Stomach (tissue), 8 donors: ENCODE measurements at regions not wholly inside any gene's neighbourhood (a gene's known extent, or its start where the extent isn't known, plus 50 kb on each side); places are given as distances from the start of the nearest gene placed in this dataset.

Experiments used
- DNase-seq, 2 donors: peaks; one replicate each; pipeline versions ENCODE4 v3.0.0 to v3.0.0-alpha.2; 2013 to 2019
- H3K27ac ChIP-seq, 5 donors: fragments of 200-600 bp in 4 of 5; sonication (generic) in 4 of 5; one replicate each; pipeline ENCODE4 v1.5.1; 2013 to 2019; ENCODE audit warnings: mild to moderate bottlenecking in 1 of 5, moderate library complexity in 1 of 5
- H3K27me3 ChIP-seq, 3 donors: fragments of 200-600 bp; sonication (generic); one replicate each; pipeline ENCODE4 v1.5.1; 2017 to 2019; ENCODE audit warnings: mixed run types in 1 of 3
- H3K36me3 ChIP-seq, 4 donors: fragments of 200-600 bp; sonication (generic); 1 replicate in 3 of 4; 2 replicates in 1 of 4; pipeline ENCODE4 v1.5.1; 2016 to 2019
- H3K4me1 ChIP-seq, 4 donors: fragments of 200-600 bp; sonication (generic); one replicate each; pipeline ENCODE4 v1.5.1; 2016 to 2019
- H3K4me3 ChIP-seq, 4 donors: fragments of 200-600 bp; sonication (generic) in 3 of 4; one replicate each; pipeline ENCODE4 v1.5.1; 2016 to 2019; ENCODE audit warnings: mild to moderate bottlenecking in 1 of 4
- H3K9me3 ChIP-seq, 4 donors: fragments of 200-600 bp; sonication (generic); one replicate each; pipeline ENCODE4 v1.5.1; 2016 to 2019
- CTCF ChIP-seq, 7 experiments: fragments of 450-650 bp in 4 of 7; fragments of 200-600 bp in 3 of 7; sonication (generic) in 3 of 7; IDR thresholded peaks; one replicate each; pipeline ENCODE4 v1.5.1; 2016 to 2019; ENCODE audit warnings: antibody characterized with exemption in 7 of 7, control low read depth in 2 of 7, mild to moderate bottlenecking in 1 of 7
- EP300 ChIP-seq: sonication (generic); formaldehyde crosslinking; IDR thresholded peaks from one replicate; pipeline ENCODE4 v1.6.1; 2017; ENCODE audit warnings: antibody characterized with exemption
- POLR2A ChIP-seq, 4 donors: fragments of 450-650 bp; IDR thresholded peaks; one replicate each; pipeline ENCODE4 v1.6.1; 2016; ENCODE audit warnings: antibody characterized with exemption in 4 of 4, control low read depth in 2 of 4, mild to moderate bottlenecking in 1 of 4, moderate library complexity in 1 of 4
- POLR2AphosphoS5 ChIP-seq, 3 donors: sonication (generic); formaldehyde crosslinking; IDR thresholded peaks; one replicate each; pipeline ENCODE4 v1.6.1; 2016; ENCODE audit warnings: antibody characterized with exemption in 3 of 3
- WGBS, 5 donors: extraction: QIAGEN DNeasy Blood & Tissue Kit in 3 of 5; methylation state at CpG; one replicate each; pipeline versions ENCODE4 v1.1.5 to v1.1.7; 2013 to 2018; 5-methylcytosine and 5-hydroxymethylcytosine counted together
- intact Hi-C: fragments of 100-400 bp; cut with DNase I; formaldehyde crosslinking; loops from one replicate; pipeline ENCODE4 v1.15.1; 2023; ENCODE audit warnings: low total_unique reads
- donor health status: healthy with polysubstance abuse.
- donor health status: Bipolar disorder and iron deficiency.
- donor health status: healthy.

DNA sequence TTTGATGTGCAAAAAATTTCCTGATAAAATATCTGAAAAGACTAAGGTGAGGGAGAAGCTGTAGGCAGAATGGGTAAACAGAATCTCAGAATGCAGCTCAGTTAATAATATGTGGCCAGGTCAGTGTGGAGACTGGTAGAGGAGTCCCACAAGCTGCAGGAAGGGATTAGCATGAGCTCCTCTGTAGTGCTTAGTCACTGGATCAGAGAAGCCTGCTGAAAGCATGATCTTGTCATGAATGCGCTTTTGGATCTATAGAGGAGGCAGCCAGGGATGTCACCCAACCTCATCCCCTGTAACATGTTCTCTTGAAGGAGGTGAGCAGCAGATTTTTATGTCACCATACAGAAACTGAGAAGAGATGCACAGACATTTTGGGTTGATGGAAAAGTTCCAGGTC is 1035.3 kb upstream of the GBE1 start:
- no peak overlapping the region for H3K4me3 ChIP-seq
- H3K4me1 ChIP-seq: no peaks in the 10 kb centered on the region
- no peaks in the 10 kb centered on the region for H3K27me3 ChIP-seq
- no peak overlapping the region for H3K27ac ChIP-seq
- intact Hi-C loops: no loop called here
- no peaks in the 10 kb centered on the region for H3K9me3 ChIP-seq
- no peak for TF ChIP-seq POLR2AphosphoS5 (IDR thresholded peaks at IDR 0.05)
- TF ChIP-seq POLR2A (IDR thresholded peaks at IDR 0.05): no peak
- TF ChIP-seq CTCF (IDR thresholded peaks at IDR 0.05): no peak
- no peak for TF ChIP-seq EP300
- no peaks in the 10 kb centered on the region for H3K36me3 ChIP-seq
- 89 to 96% (median 92%) methylated on average over 1 of the region's 1 CpG for WGBS, 5 donors
- no peak for DNase-seq

DNA sequence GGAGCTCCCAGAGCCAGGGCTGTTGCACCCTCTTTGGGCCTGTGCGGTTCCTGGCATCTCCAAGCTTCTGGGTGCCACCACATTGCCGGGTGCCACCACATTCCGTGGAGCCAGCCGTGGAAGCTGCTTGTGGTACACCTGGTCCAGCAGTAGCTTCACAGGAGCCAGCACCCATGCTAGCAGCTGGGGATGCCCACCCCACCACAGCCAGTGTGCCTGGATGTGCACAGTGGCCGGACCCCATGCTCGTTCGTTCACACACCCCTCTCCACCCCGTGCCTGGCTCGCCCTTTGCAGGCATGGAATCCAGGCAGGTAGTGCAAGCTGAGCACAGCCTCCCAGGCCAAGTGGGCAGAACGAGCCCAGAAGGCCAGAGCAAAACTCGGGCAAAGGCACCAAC is 1029.8 kb upstream of the GBE1 start:
- Histone ChIP-seq H3K9me3 (peaks cover 0 to 8% (median 3%) of the 10 kb centered on the region in 4 donors), H3K4me3 (no peak overlapping the region), H3K27me3 (no peaks in the 10 kb centered on the region), H3K27ac (no peak overlapping the region), H3K36me3 (no peaks in the 10 kb centered on the region), H3K4me1 (no peaks in the 10 kb centered on the region)
- no peak for DNase-seq
- intact Hi-C loops: no loop called here
- TF ChIP-seq CTCF (IDR thresholded peaks at IDR 0.05) (no peak), EP300 (no peak), POLR2A (IDR thresholded peaks at IDR 0.05) (no peak), POLR2AphosphoS5 (IDR thresholded peaks at IDR 0.05) (no peak)
- 79 to 94% (median 91%) methylated on average over 10 to 11 of the region's 11 CpGs for WGBS, 5 donors

DNA sequence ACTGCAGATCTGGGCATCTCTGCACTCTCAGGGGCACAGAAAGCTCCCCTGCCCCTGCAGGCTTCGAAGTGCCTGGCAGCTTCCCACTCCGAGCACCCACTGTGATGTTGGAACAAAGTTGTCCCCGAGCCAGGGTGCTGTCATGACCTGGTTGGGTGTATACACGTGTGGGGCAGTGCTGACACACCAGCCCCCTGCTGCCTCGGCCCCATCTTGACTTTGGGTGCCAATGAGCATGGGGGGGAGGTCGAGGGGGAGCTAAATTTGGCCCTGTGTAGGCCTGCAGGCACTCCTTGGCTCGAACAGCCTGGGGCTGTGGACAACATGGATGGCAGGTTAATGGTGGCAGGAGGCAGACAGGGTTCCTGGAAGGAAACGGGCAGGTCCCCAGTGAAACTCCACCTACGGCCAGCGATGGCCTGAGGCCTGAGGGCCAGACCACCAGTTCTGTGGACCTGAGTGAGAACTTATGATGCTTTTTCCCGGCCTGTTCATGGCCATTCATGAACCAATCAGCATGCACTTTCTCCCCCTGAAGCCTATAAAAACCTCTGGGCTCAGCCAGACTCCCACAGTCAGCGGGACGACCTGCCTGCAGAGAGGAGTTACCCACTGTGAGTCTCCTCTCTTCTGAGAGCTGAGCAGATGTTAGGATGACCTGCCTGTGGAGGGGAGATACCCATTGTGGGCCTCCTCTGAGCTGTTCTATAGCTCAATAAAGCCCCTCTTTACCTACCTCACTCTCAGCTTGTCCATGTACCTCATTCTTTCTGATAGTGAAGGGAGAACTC is 1029.1 kb upstream of the GBE1 start:
- TF ChIP-seq POLR2AphosphoS5 (IDR thresholded peaks at IDR 0.05) (no peak), POLR2A (IDR thresholded peaks at IDR 0.05) (no peak), CTCF (IDR thresholded peaks at IDR 0.05) (no peak), EP300 (no peak)
- no peak for DNase-seq
- intact Hi-C loops: no loop called here
- H3K4me1 ChIP-seq: no peaks in the 10 kb centered on the region
- peaks cover 0 to 8% (median 3%) of the 10 kb centered on the region in 4 donors for H3K9me3 ChIP-seq
- no peak overlapping the region for H3K27ac ChIP-seq
- WGBS, 5 donors: 72 to 83% (median 78%) methylated on average over 10 to 13 of the region's 13 CpGs
- H3K27me3 ChIP-seq: no peaks in the 10 kb centered on the region
- no peak overlapping the region for H3K4me3 ChIP-seq
- H3K36me3 ChIP-seq: no peaks in the 10 kb centered on the region

- 72 to 84% (median 80%) methylated on average over 3 of the region's 3 CpGs for WGBS, 5 donors
- no peaks in the 10 kb centered on the region for H3K27me3 ChIP-seq
- H3K4me3 ChIP-seq: no peak overlapping the region
- no peaks in the 10 kb centered on the region for H3K36me3 ChIP-seq
- no peak for TF ChIP-seq EP300
- no peak for TF ChIP-seq POLR2A (IDR thresholded peaks at IDR 0.05)
- TF ChIP-seq POLR2AphosphoS5 (IDR thresholded peaks at IDR 0.05): no peak
- no peak overlapping the region for H3K27ac ChIP-seq
- intact Hi-C loops: no loop called here
- no peaks in the 10 kb centered on the region for H3K9me3 ChIP-seq
- DNase-seq: no peak
- H3K4me1 ChIP-seq: no peaks in the 10 kb centered on the region
Observed at GRCh38 chr3:82783194-82783593, 1021.7 kb upstream of the GBE1 start.

DNA sequence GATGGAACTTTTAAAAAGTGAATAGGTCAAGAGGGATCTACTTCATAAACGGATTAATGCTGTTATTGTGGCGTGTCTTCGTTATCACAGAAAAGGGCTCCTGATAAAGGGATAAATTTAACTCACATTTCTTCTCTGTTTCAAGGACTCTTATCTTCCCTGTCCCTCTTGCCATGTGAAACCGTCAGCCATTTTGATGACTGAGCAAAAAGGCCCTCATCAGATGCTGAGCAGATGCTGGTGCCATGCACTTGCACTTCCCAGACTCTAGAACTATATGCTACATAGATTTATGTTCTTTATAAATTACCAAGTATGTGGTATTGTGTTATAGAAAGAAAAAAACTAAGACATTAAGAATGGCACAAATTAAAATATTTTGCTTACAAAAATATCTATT is 1011.8 kb upstream of the GBE1 start:
- whole genome bisulfite sequencing, 5 donors: 80 to 90% (median 84%) methylated on average over 4 of the region's 4 CpGs
- no peaks in the 10 kb centered on the region for H3K36me3 ChIP-seq
- no peak overlapping the region for H3K27ac ChIP-seq
- no peak for TF ChIP-seq POLR2AphosphoS5 (IDR thresholded peaks at IDR 0.05)
- TF ChIP-seq POLR2A (IDR thresholded peaks at IDR 0.05): no peak
- TF ChIP-seq EP300: no peak
- TF ChIP-seq CTCF (IDR thresholded peaks at IDR 0.05): no peak
- DNase-seq: no peak
- intact Hi-C loops: no loop called here
- H3K27me3 ChIP-seq: no peaks in the 10 kb centered on the region
- H3K9me3 ChIP-seq: peaks cover 0 to 8% (median 0%) of the 10 kb centered on the region in 4 donors
- no peaks in the 10 kb centered on the region for H3K4me1 ChIP-seq
- no peak overlapping the region for H3K4me3 ChIP-seq
